SK-N-SH treated with all-trans-retinoic acid at 6 μM for 48 hours (cell line): ENCODE measurements at regions not wholly inside any gene's neighbourhood (a gene's known extent, or its start where the extent isn't known, plus 50 kb on each side); places are given as distances from the start of the nearest gene placed in this dataset.

Experiments
- GLIS3 ChIP-seq: fragments of 250-450 bp; sonication (Bioruptor Pico); IDR thresholded peaks from 2 replicates; pipeline ENCODE4 v1.5.0; 2020; ENCODE audit warnings: mild to moderate bottlenecking, moderate library complexity
- OSR1 ChIP-seq: fragments of 250-450 bp; sonication (Bioruptor Pico); IDR thresholded peaks from 2 replicates; pipeline ENCODE4 v1.8.0; 2022; ENCODE audit warnings: moderate library complexity, mild to moderate bottlenecking, inconsistent platforms
- TOX ChIP-seq: fragments of 250-450 bp; sonication (Bioruptor Pico); IDR thresholded peaks from 2 replicates; pipeline ENCODE4 v1.8.0; 2021; ENCODE audit warnings: mild to moderate bottlenecking, moderate library complexity, borderline replicate concordance
- ZFP3 ChIP-seq: fragments of 250-450 bp; sonication (Bioruptor Pico); IDR thresholded peaks from 2 replicates; pipeline ENCODE4 v1.5.0; 2020; ENCODE audit warnings: mild to moderate bottlenecking, moderate library complexity
- TF ChIP-seq, protein P1 (sequence below): fragments of 250-450 bp; sonication (Bioruptor Pico); IDR thresholded peaks from 2 replicates; pipeline ENCODE4 v1.5.1; 2020; ENCODE audit warnings: low read depth, mild to moderate bottlenecking, moderate library complexity
- TF ChIP-seq, protein P2 (sequence below): fragments of 250-450 bp; sonication (Bioruptor Pico); IDR thresholded peaks from 2 replicates; pipeline ENCODE4 v1.5.1; 2021; ENCODE audit warnings: mild to moderate bottlenecking, moderate library complexity
- TF ChIP-seq, protein P3 (sequence below): fragments of 250-450 bp; sonication (Bioruptor Pico); IDR thresholded peaks from 2 replicates; pipeline ENCODE4 v1.8.0; 2020; ENCODE audit warnings: mild to moderate bottlenecking, moderate library complexity, borderline replicate concordance

DNA sequence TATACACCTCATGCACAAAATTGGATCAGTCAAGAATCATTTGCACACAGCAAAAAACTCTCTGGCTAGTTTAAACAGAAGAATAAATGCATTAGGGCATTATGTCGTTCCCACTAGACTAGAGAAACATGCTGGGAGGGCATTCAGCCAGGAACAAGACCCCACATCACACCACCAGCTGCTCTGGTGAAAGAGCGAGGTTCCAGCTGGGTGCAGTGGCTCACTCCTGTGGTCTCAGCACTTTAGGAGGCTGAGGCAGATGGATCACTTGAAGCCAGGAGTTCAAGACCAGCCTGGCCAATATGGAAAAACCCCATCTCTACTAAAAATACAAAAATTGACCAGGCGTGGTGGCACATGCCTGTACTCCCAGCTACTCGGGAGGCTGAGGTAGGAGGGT is 52.1 kb upstream of the BACE2 start:
- TF ChIP-seq OSR1 (CRISPR knock-in tag) (no peak), TOX (CRISPR knock-in tag) (no peak), ZFP3 (CRISPR knock-in tag) (no peak), GLIS3 (CRISPR knock-in tag) (no peak)
- TF ChIP-seq, protein P1, sequence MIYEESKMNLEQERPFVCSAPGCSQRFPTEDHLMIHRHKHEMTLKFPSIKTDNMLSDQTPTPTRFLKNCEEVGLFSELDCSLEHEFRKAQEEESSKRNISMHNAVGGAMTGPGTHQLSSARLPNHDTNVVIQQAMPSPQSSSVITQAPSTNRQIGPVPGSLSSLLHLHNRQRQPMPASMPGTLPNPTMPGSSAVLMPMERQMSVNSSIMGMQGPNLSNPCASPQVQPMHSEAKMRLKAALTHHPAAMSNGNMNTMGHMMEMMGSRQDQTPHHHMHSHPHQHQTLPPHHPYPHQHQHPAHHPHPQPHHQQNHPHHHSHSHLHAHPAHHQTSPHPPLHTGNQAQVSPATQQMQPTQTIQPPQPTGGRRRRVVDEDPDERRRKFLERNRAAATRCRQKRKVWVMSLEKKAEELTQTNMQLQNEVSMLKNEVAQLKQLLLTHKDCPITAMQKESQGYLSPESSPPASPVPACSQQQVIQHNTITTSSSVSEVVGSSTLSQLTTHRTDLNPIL (CRISPR knock-in tag): no peak
- TF ChIP-seq, protein P2, sequence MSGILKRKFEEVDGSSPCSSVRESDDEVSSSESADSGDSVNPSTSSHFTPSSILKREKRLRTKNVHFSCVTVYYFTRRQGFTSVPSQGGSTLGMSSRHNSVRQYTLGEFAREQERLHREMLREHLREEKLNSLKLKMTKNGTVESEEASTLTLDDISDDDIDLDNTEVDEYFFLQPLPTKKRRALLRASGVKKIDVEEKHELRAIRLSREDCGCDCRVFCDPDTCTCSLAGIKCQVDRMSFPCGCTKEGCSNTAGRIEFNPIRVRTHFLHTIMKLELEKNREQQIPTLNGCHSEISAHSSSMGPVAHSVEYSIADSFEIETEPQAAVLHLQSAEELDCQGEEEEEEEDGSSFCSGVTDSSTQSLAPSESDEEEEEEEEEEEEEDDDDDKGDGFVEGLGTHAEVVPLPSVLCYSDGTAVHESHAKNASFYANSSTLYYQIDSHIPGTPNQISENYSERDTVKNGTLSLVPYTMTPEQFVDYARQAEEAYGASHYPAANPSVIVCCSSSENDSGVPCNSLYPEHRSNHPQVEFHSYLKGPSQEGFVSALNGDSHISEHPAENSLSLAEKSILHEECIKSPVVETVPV (CRISPR knock-in tag): no peak
- TF ChIP-seq, protein P3, sequence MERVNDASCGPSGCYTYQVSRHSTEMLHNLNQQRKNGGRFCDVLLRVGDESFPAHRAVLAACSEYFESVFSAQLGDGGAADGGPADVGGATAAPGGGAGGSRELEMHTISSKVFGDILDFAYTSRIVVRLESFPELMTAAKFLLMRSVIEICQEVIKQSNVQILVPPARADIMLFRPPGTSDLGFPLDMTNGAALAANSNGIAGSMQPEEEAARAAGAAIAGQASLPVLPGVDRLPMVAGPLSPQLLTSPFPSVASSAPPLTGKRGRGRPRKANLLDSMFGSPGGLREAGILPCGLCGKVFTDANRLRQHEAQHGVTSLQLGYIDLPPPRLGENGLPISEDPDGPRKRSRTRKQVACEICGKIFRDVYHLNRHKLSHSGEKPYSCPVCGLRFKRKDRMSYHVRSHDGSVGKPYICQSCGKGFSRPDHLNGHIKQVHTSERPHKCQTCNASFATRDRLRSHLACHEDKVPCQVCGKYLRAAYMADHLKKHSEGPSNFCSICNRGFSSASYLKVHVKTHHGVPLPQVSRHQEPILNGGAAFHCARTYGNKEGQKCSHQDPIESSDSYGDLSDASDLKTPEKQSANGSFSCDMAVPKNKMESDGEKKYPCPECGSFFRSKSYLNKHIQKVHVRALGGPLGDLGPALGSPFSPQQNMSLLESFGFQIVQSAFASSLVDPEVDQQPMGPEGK (CRISPR knock-in tag): no peak
